ENCODE measurements at regions not wholly inside any gene's neighbourhood (a gene's known extent, or its start where the extent isn't known, plus 50 kb on each side); places are given as distances from the start of the nearest gene placed in this dataset.

DNA sequence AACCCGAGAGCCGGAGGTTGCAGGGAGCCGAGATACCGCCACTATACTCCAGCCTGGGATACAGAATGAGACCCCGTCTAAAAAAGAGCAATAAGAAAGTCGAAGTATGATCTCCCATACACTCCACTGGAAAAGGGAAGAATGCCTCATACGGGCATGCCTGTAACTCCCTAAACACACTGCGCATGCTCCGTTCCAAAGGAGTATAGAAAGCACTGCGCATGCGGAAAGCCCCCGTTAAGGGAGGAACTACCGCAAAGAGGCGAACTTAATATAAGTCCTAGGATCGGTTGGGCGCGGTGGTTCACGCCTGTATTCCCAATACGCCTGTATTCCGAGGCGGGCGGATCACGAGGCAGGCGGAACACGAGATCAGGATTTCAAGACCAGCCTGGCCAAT lies 313.1 kb upstream of the ERCC4 start:
- no peaks in the 10 kb centered on the region for H3K9me3 ChIP-seq (replicated peaks; ENCODE audit: control insufficient read depth, insufficient read depth, low read length)
- no peaks in the 10 kb centered on the region for H3K36me3 ChIP-seq (ENCODE audit: control insufficient read depth in 2 of 2, extremely low read depth in 1 of 2, insufficient read depth in 2 of 2, low read length in 2 of 2)
- TF ChIP-seq JUN (IDR thresholded peaks at IDR 0.05; ENCODE audit: borderline replicate concordance, insufficient read depth, insufficient read length, low read depth) (no peak), GATA2 (IDR thresholded peaks at IDR 0.05; ENCODE audit: insufficient read depth, insufficient read length, low read depth, low read length) (no peak)
- ChIA-PET POLR2A (no interaction called here), CTCF (no interaction called here)
- no peak overlapping the region for H3K27ac ChIP-seq (ENCODE audit: insufficient read depth, low read depth, low read length)
- H3K9me1 ChIP-seq (replicated peaks; ENCODE audit: control insufficient read depth, extremely low read depth, insufficient read depth, low read length) = no peaks in the 10 kb centered on the region
- no peak overlapping the region for H3K9ac ChIP-seq (replicated peaks; ENCODE audit: extremely low read depth, insufficient read depth, low read length)
- no peaks in the 10 kb centered on the region for H3K4me1 ChIP-seq (ENCODE audit: control insufficient read depth, extremely low read depth, insufficient read depth, low read length)
- H4K20me1 ChIP-seq (replicated peaks; ENCODE audit: control insufficient read depth, extremely low read depth, insufficient read depth, low read length) = no peaks in the 10 kb centered on the region
- BruUV-seq (replicated peaks) = no TSS peak
- DNase-seq (ENCODE audit: low read depth, low spot score) (no peak), FAIRE-seq (no peak)
- no peak overlapping the region for H2AFZ ChIP-seq (ENCODE audit: low read depth, low read length)
- H3K4me2 ChIP-seq (ENCODE audit: insufficient read depth, low read length) = no peak overlapping the region
- no peak overlapping the region for H3K4me3 ChIP-seq (replicated peaks in 1 of 3; ENCODE audit: insufficient read depth in 1 of 3, low read depth in 1 of 3, low read length in 3 of 3)
- dilution Hi-C loops (cut with MboI; ENCODE audit: extremely low pct_ligation_motif_present, low sequenced_read_pairs) (no loop called here), intact Hi-C loops (cut with micrococcal nuclease) (no loop called here)
- no peaks in the 10 kb centered on the region for H3K27me3 ChIP-seq (ENCODE audit: control insufficient read depth in 2 of 2, insufficient read depth in 2 of 2, low read length in 2 of 2)
- H3K79me2 ChIP-seq (ENCODE audit: control insufficient read depth, insufficient read depth, low read length) = no peaks in the 10 kb centered on the region

DNA sequence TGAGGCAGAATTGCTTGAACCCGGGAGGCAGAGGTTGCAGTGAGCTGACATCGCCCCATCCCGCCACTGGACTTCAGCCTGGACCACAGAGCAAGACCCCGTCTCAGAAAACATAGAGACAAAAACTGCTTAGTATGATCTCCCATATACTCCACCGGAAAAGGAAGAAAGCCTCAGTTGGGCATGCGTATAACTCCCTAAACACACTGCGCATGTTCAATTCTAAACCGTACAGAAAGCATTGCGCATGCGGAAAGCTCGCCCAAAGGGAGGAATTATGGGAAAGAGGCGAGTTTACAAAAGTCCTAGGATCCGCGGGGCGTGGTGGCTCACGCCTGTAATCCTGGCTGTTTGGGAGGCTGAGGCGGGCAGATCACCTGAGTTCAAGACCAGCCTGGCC lies 312.7 kb upstream of the ERCC4 start:
- no peaks in the 10 kb centered on the region for H3K4me1 ChIP-seq (ENCODE audit: control insufficient read depth, extremely low read depth, insufficient read depth, low read length)
- no peaks in the 10 kb centered on the region for H4K20me1 ChIP-seq (replicated peaks; ENCODE audit: control insufficient read depth, extremely low read depth, insufficient read depth, low read length)
- ChIA-PET CTCF (no interaction called here), POLR2A (no interaction called here)
- no peak overlapping the region for H2AFZ ChIP-seq (ENCODE audit: low read depth, low read length)
- no peak overlapping the region for H3K4me2 ChIP-seq (ENCODE audit: insufficient read depth, low read length)
- no peaks in the 10 kb centered on the region for H3K79me2 ChIP-seq (ENCODE audit: control insufficient read depth, insufficient read depth, low read length)
- TF ChIP-seq, protein P1, sequence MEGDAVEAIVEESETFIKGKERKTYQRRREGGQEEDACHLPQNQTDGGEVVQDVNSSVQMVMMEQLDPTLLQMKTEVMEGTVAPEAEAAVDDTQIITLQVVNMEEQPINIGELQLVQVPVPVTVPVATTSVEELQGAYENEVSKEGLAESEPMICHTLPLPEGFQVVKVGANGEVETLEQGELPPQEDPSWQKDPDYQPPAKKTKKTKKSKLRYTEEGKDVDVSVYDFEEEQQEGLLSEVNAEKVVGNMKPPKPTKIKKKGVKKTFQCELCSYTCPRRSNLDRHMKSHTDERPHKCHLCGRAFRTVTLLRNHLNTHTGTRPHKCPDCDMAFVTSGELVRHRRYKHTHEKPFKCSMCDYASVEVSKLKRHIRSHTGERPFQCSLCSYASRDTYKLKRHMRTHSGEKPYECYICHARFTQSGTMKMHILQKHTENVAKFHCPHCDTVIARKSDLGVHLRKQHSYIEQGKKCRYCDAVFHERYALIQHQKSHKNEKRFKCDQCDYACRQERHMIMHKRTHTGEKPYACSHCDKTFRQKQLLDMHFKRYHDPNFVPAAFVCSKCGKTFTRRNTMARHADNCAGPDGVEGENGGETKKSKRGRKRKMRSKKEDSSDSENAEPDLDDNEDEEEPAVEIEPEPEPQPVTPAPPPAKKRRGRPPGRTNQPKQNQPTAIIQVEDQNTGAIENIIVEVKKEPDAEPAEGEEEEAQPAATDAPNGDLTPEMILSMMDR (IDR thresholded peaks at IDR 0.05; ENCODE audit: extremely low read depth in 1 of 2, insufficient read depth in 1 of 2, low read depth in 1 of 2, low read length in 2 of 2) = no peak
- TF ChIP-seq MYC (IDR thresholded peaks at IDR 0.05; ENCODE audit: low read depth, low read length) = no peak
- no peak for TF ChIP-seq FOS (IDR thresholded peaks at IDR 0.05; ENCODE audit: borderline replicate concordance, insufficient read depth, low read length)
- no peak for TF ChIP-seq GATA2 (IDR thresholded peaks at IDR 0.05; ENCODE audit: insufficient read depth, insufficient read length, low read depth, low read length)
- TF ChIP-seq, protein P2, sequence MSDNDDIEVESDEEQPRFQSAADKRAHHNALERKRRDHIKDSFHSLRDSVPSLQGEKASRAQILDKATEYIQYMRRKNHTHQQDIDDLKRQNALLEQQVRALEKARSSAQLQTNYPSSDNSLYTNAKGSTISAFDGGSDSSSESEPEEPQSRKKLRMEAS (IDR thresholded peaks at IDR 0.05; ENCODE audit: insufficient read depth, insufficient read length) = no peak
- TF ChIP-seq POLR2A (IDR thresholded peaks at IDR 0.05; ENCODE audit: low read depth, low read length) = no peak
- no peak for TF ChIP-seq EZH2 (IDR thresholded peaks at IDR 0.05; ENCODE audit: borderline replicate concordance, low read depth, low read length, severe bottlenecking)
- intact Hi-C loops (cut with micrococcal nuclease) = no loop called here
- FAIRE-seq (no peak), DNase-seq (ENCODE audit: low read depth, low spot score) (no peak)
- H3K4me3 ChIP-seq (replicated peaks in 1 of 3; ENCODE audit: insufficient read depth in 1 of 3, low read depth in 1 of 3, low read length in 3 of 3) = no peak overlapping the region
- H3K36me3 ChIP-seq (ENCODE audit: control insufficient read depth in 2 of 2, extremely low read depth in 1 of 2, insufficient read depth in 2 of 2, low read length in 2 of 2) = no peaks in the 10 kb centered on the region
- dilution Hi-C loops (cut with MboI; ENCODE audit: extremely low pct_ligation_motif_present, low sequenced_read_pairs) = no loop called here
- H3K27me3 ChIP-seq (ENCODE audit: control insufficient read depth in 2 of 2, insufficient read depth in 2 of 2, low read length in 2 of 2) = no peaks in the 10 kb centered on the region
- H3K9ac ChIP-seq (replicated peaks; ENCODE audit: extremely low read depth, insufficient read depth, low read length) = no peak overlapping the region
- no peaks in the 10 kb centered on the region for H3K9me3 ChIP-seq (replicated peaks; ENCODE audit: control insufficient read depth, insufficient read depth, low read length)
- no peak overlapping the region for H3K27ac ChIP-seq (ENCODE audit: insufficient read depth, low read depth, low read length)
- no TSS peak for BruUV-seq (replicated peaks)
- no peaks in the 10 kb centered on the region for H3K9me1 ChIP-seq (replicated peaks; ENCODE audit: control insufficient read depth, extremely low read depth, insufficient read depth, low read length)

All from endothelial cell of umbilical vein (primary cell).